IMR-90 (cell line): ENCODE measurements at regions not wholly inside any gene's neighbourhood (a gene's known extent, or its start where the extent isn't known, plus 50 kb on each side); places are given as distances from the start of the nearest gene placed in this dataset.

Source experiments
- ATAC-seq: fragments of 200-7000 bp; cut with Tn5 transposase; 2 replicates; pipeline ENCODE4 v1.9.1; 2020; ENCODE audit warnings: low read depth, mild to moderate bottlenecking, moderate library complexity
- BruUV-seq: library from RNA; stranded (reverse); fragments of 400-500 nt; replicated peaks from 2 replicates; lab custom pipeline; 2021; lab: Mats Ljungman, UMichigan
- CTCF ChIA-PET: fragments of 300-600 bp; formaldehyde crosslinking; extraction: SDS; loops from one replicate; lab custom pipeline; 2021; ENCODE audit warnings: antibody characterized with exemption; lab: Yijun Ruan, JAX
- POLR2A ChIA-PET: fragments of 300-600 bp; sonication (Branson Sonifier 250); formaldehyde crosslinking; loops from one replicate; lab custom pipeline; 2022; ENCODE audit warnings: antibody characterized with exemption; ENCODE audit not compliant: unreplicated experiment; lab: Charles Lee
- DNase-seq: peaks from one replicate; pipeline ENCODE4 v3.0.0; 2013
- H2AFZ ChIP-seq: replicated peaks from 2 replicates; pipeline ENCODE3; 2013; ENCODE audit warnings: low read length, mild to moderate bottlenecking; ENCODE audit not compliant: poor library complexity
- H2AK5ac ChIP-seq: 2 replicates; pipeline ENCODE4 v1.6.1; 2013; ENCODE audit warnings: low read depth, low read length, inconsistent platforms
- H2AK9ac ChIP-seq: replicated peaks from 2 replicates; pipeline ENCODE3; 2013; ENCODE audit warnings: mild to moderate bottlenecking, low read depth, low read length, moderate library complexity; ENCODE audit not compliant: poor library complexity
- H2BK120ac ChIP-seq: 2 replicates; pipeline ENCODE4 v1.6.1; 2013; ENCODE audit warnings: low read depth, low read length, inconsistent platforms
- H2BK15ac ChIP-seq: 3 replicates; pipeline ENCODE4 v1.6.1; 2013; ENCODE audit warnings: low read depth, low read length, inconsistent platforms
- H2BK20ac ChIP-seq: 2 replicates; pipeline ENCODE4 v1.6.1; 2013; ENCODE audit warnings: low read depth, mild to moderate bottlenecking, inconsistent platforms, low read length, moderate library complexity
- H2BK5ac ChIP-seq: 2 replicates; pipeline ENCODE4 v1.6.1; 2013; ENCODE audit warnings: mild to moderate bottlenecking, low read depth, low read length, inconsistent platforms; ENCODE audit not compliant: poor library complexity, severe bottlenecking
- H3K14ac ChIP-seq: replicated peaks from 2 replicates; pipeline ENCODE4 v1.6.1; 2013; ENCODE audit warnings: low read depth, low read length, inconsistent platforms
- H3K18ac ChIP-seq: 2 replicates; pipeline ENCODE4 v1.6.1; 2013; ENCODE audit warnings: low read depth, low read length, control low read depth
- H3K23ac ChIP-seq: 2 replicates; pipeline ENCODE4 v1.6.1; 2013; ENCODE audit warnings: low read depth, low read length, inconsistent platforms
- H3K27ac ChIP-seq: 2 replicates; pipeline ENCODE4 v1.5.1; 2013; ENCODE audit warnings: mild to moderate bottlenecking, control low read depth, low read length; ENCODE audit not compliant: insufficient read depth
- H3K27me3 ChIP-seq: 2 replicates; pipeline ENCODE4 v1.6.1; 2013; ENCODE audit warnings: low read length; ENCODE audit not compliant: control insufficient read depth, insufficient read depth
- H3K36me3 ChIP-seq: 2 replicates; pipeline ENCODE4 v1.6.1; 2013; ENCODE audit warnings: low read length, mixed read lengths; ENCODE audit not compliant: control insufficient read depth, insufficient read depth
- H3K4ac ChIP-seq: 2 replicates; pipeline ENCODE4 v1.6.1; 2013; ENCODE audit warnings: low read depth, low read length, inconsistent platforms
- H3K4me1 ChIP-seq: 2 replicates; pipeline ENCODE4 v1.6.1; 2013; ENCODE audit warnings: low read length, mixed read lengths; ENCODE audit not compliant: control insufficient read depth, insufficient read depth
- H3K4me2 ChIP-seq: 2 replicates; pipeline ENCODE4 v1.6.1; 2013; ENCODE audit warnings: low read depth, mild to moderate bottlenecking, control low read depth, low read length, moderate library complexity
- H3K4me3 ChIP-seq: 2 replicates; pipeline ENCODE4 v1.5.1; 2013; ENCODE audit warnings: low read depth, mild to moderate bottlenecking, control low read depth, low read length, moderate library complexity; ENCODE audit not compliant: insufficient read depth
- H3K56ac ChIP-seq: 2 replicates; pipeline ENCODE4 v1.6.1; 2013; ENCODE audit warnings: low read length, inconsistent platforms; ENCODE audit not compliant: insufficient read depth; ENCODE audit errors: extremely low read depth
- H3K79me1 ChIP-seq, 2 experiments: 2 replicates each; pipeline ENCODE4 v1.6.1; 2013; ENCODE audit warnings: low read length in 2 of 2, inconsistent platforms in 1 of 2, low read depth in 1 of 2
- H3K9ac ChIP-seq: 2 replicates; pipeline ENCODE4 v1.6.1; 2013; ENCODE audit warnings: low read depth, low read length, control low read depth
- H3K9me1 ChIP-seq: 2 replicates; pipeline ENCODE4 v1.6.1; 2013; ENCODE audit warnings: low read length, inconsistent platforms; ENCODE audit not compliant: insufficient read depth
- H3K9me3 ChIP-seq: 2 replicates; pipeline ENCODE4 v1.6.1; 2013; ENCODE audit warnings: low read length; ENCODE audit not compliant: control insufficient read depth, insufficient read depth
- H4K20me1 ChIP-seq: 2 replicates; pipeline ENCODE4 v1.6.1; 2013; ENCODE audit warnings: low read length, inconsistent platforms; ENCODE audit not compliant: insufficient read depth
- H4K5ac ChIP-seq: 2 replicates; pipeline ENCODE4 v1.6.1; 2013; ENCODE audit warnings: mild to moderate bottlenecking, low read depth, low read length, control low read depth
- H4K8ac ChIP-seq, 2 experiments: 2 replicates each; pipeline ENCODE4 v1.6.1; 2013; ENCODE audit warnings: low read depth in 2 of 2, low read length in 2 of 2, control low read depth in 1 of 2, inconsistent platforms in 1 of 2
- H4K91ac ChIP-seq: 2 replicates; pipeline ENCODE4 v1.6.1; 2013; ENCODE audit warnings: low read depth, low read length, inconsistent platforms; ENCODE audit not compliant: insufficient read depth
- MAFK ChIP-seq: IDR thresholded peaks from 2 replicates; pipeline ENCODE4 v1.6.1; 2012; ENCODE audit warnings: low read depth, low read length, improper control_type of control experiment
- MAZ ChIP-seq: IDR thresholded peaks from 2 replicates; pipeline ENCODE4 v1.6.1; 2012; ENCODE audit warnings: low read depth, mild to moderate bottlenecking, low read length, improper control_type of control experiment, moderate library complexity, borderline replicate concordance
- POLR2A ChIP-seq: IDR thresholded peaks from 2 replicates; pipeline ENCODE4 v1.6.1; 2012; ENCODE audit warnings: mild to moderate bottlenecking, low read depth, low read length
- RAD21 ChIP-seq: IDR thresholded peaks from 2 replicates; pipeline ENCODE4 v1.6.1; 2012; ENCODE audit warnings: low read length, improper control_type of control experiment
- RCOR1 ChIP-seq: IDR thresholded peaks from 2 replicates; pipeline ENCODE4 v1.6.1; 2012; ENCODE audit warnings: mild to moderate bottlenecking, low read length, improper control_type of control experiment; ENCODE audit not compliant: insufficient replicate concordance
- WGBS, 2 experiments: methylation state at CpG; one replicate each; pipeline versions ENCODE4 v1.1.5 to v1.1.7; 2013; ENCODE audit warnings: missing lambda C conversion rate in 2 of 2; ENCODE audit not compliant: insufficient read length in 1 of 2; ENCODE audit errors: extremely low coverage in 2 of 2; 5-methylcytosine and 5-hydroxymethylcytosine counted together
- dilution Hi-C: fragments of 300-500 bp; cut with HindIII; formaldehyde crosslinking; loops from one replicate; pipeline ENCODE4 v1.14.3; 2018; ENCODE audit warnings: low sequenced_read_pairs; ENCODE audit not compliant: unreplicated experiment
- in situ Hi-C: fragments of 300-500 bp; cut with MboI; formaldehyde crosslinking; loops from 3 replicates; pipeline ENCODE4 v1.14.3; 2019; ENCODE audit warnings: low sequenced_read_pairs, inconsistent platforms, mixed read lengths
- intact Hi-C: fragments of 100-400 bp; cut with micrococcal nuclease; formaldehyde crosslinking; loops from 2 replicates; pipeline ENCODE4 v1.10.0; 2022
- TF ChIP-seq, protein P1 (sequence below): conservative IDR thresholded peaks from 2 replicates; pipeline ENCODE4 v1.5.1; 2012; ENCODE audit warnings: mild to moderate bottlenecking, low read depth, low read length, improper control_type of control experiment

DNA sequence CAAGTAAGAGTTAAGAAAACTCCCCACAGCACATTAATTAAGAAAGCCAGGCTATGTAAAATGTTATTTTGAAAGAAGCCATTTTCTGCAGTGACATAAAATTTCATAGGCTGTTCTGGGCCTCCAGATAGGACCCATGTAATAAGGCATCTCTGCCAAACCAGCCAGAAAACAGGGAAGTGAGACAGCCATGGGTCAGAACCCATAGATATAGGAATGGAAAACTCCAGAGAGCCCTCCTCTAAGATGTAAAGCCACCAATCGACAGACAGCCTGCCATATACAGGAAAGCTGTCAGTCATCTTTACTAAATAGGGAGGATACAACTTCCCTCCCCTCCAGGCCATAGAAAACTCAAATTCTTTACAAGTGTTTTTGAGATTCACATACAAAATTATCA is 493.3 kb downstream of the COG6 start:
- no CpG with 5 or more reads among the region's 1 CpG for WGBS, 2 experiments

More for the DNA sequence above, 493.3 kb downstream of the COG6 start:
- H3K27me3 ChIP-seq: no peaks in the 10 kb centered on the region
- no peak overlapping the region for H3K23ac ChIP-seq
- no peak overlapping the region for H3K9ac ChIP-seq
- no peak overlapping the region for H2BK20ac ChIP-seq
- H3K18ac ChIP-seq: no peak overlapping the region
- intact Hi-C loops: no loop called here
- DNase-seq (no peak), ATAC-seq (no peak)
- no peak overlapping the region for H2BK120ac ChIP-seq
- no peaks in the 10 kb centered on the region for H4K20me1 ChIP-seq
- ChIA-PET CTCF (no interaction called here), POLR2A (no interaction called here)
- no peak overlapping the region for H3K4ac ChIP-seq
- dilution Hi-C loops: no loop called here
- in situ Hi-C loops: no loop called here
- H2BK5ac ChIP-seq: no peak overlapping the region
- no peaks in the 10 kb centered on the region for H3K9me1 ChIP-seq
- TF ChIP-seq POLR2A: no peak
- TF ChIP-seq MAZ: no peak
- no peak for TF ChIP-seq MAFK
- TF ChIP-seq, protein P1, sequence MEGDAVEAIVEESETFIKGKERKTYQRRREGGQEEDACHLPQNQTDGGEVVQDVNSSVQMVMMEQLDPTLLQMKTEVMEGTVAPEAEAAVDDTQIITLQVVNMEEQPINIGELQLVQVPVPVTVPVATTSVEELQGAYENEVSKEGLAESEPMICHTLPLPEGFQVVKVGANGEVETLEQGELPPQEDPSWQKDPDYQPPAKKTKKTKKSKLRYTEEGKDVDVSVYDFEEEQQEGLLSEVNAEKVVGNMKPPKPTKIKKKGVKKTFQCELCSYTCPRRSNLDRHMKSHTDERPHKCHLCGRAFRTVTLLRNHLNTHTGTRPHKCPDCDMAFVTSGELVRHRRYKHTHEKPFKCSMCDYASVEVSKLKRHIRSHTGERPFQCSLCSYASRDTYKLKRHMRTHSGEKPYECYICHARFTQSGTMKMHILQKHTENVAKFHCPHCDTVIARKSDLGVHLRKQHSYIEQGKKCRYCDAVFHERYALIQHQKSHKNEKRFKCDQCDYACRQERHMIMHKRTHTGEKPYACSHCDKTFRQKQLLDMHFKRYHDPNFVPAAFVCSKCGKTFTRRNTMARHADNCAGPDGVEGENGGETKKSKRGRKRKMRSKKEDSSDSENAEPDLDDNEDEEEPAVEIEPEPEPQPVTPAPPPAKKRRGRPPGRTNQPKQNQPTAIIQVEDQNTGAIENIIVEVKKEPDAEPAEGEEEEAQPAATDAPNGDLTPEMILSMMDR: no peak
- TF ChIP-seq RCOR1: no peak
- no peak for TF ChIP-seq RAD21
- H2AK9ac ChIP-seq: no peak overlapping the region
- no TSS peak for BruUV-seq
- H3K36me3 ChIP-seq: no peaks in the 10 kb centered on the region
- H2AFZ ChIP-seq: no peak overlapping the region
- H4K91ac ChIP-seq: no peak overlapping the region
- no peaks in the 10 kb centered on the region for H3K4me1 ChIP-seq
- no peak overlapping the region for H4K8ac ChIP-seq
- H3K14ac ChIP-seq: no peak overlapping the region
- no peak overlapping the region for H3K56ac ChIP-seq
- H3K4me2 ChIP-seq: no peak overlapping the region
- H2BK15ac ChIP-seq: no peak overlapping the region
- no peak overlapping the region for H4K5ac ChIP-seq
- H3K79me1 ChIP-seq: no peaks in the 10 kb centered on the region
- no peak overlapping the region for H3K4me3 ChIP-seq
- H2AK5ac ChIP-seq: no peak overlapping the region
- no peaks in the 10 kb centered on the region for H3K9me3 ChIP-seq
- H3K27ac ChIP-seq: no peak overlapping the region
